DMS 273 treated with DMSO at 0.1 percent for 48 hours (cell line): ENCODE measurements at regions not wholly inside any gene's neighbourhood (a gene's known extent, or its start where the extent isn't known, plus 50 kb on each side); places are given as distances from the start of the nearest gene placed in this dataset.

Source experiments
- DNase-seq: peaks from one replicate; lab custom pipeline; 2025; lab: John Stamatoyannopoulos, UW

GRCh38 chr3:15952543-15953175 is 154.9 kb upstream of the ANKRD28 start:
- no peak for DNase-seq

DNA sequence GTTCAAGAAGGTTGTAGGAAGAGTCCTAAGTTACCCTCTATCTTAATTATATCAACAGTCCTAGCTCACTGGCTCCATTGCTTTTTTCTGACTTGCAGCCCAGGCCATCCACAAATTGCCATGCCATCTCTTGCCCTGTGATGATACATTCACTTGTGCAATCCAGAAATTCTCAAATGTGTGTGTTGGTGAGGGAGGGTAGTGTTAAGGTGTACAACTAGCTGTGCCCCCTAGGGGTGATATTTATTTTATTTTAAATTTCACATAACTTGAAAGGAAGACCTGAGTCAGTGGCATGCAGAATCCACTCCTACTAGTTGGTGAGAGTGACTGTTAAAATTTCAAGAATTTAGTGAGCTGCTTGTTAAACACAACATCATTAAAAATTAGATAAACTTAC is 156.1 kb upstream of the ANKRD28 start:
- DNase-seq, result no peak

DNA sequence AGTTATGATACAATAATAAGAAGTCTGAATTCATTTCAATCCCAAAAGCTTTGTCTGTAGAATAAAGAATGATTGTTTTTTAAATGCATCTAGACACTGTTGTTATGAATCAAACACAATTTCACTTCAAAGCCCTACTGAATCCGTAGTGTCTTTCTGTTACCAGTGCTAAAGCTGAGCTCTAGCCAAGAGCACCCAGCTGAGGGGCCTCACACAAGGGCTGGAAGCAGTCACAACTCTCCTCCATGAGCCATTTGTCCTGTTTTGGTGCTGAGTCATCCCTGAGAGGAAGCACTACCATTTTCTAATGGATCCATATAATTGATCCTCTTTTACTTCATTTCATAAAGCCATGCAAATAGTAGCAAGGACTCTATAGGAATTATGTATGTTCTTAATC is 158.2 kb upstream of the ANKRD28 start:
- DNase-seq, result no peak

DNA sequence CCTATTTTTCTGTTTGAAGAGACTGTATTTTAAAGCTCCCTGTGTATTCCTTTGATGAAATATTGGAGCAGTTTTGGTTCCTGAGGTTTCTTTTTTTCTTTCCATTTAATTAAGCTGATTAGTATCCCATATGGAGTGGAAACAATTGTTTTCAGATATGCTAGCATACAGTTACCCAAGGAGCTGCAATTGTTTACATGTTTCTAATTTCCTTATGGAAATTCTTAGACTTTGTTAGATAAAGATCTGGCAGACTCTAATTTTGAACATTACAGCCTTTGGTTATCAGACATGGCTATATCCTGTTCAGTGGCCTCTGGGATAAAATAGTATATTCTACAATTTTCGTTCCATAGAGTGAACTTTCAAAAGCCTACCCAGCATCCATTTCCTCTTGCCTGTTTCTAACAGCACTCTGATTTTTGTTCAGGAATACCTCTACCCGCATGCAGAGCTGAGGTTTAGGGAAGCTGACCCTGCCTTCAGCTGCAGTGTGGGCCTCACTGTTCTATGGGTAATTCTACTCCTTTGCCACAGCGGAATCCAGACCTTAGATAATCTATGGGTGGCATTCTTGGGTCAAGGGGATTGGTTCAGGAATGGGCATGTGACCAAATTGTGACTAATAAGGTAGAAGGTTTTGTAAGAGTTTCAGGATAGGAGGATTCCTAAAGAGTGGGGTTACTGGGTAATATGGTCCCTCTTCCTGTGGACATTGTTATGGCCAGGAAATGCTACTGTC is 161.1 kb upstream of the ANKRD28 start:
- DNase-seq, result no peak

- no peak for DNase-seq
These were observed 161.6 kb upstream of the ANKRD28 start for GRCh38 chr3:15959434-15959811.

DNA sequence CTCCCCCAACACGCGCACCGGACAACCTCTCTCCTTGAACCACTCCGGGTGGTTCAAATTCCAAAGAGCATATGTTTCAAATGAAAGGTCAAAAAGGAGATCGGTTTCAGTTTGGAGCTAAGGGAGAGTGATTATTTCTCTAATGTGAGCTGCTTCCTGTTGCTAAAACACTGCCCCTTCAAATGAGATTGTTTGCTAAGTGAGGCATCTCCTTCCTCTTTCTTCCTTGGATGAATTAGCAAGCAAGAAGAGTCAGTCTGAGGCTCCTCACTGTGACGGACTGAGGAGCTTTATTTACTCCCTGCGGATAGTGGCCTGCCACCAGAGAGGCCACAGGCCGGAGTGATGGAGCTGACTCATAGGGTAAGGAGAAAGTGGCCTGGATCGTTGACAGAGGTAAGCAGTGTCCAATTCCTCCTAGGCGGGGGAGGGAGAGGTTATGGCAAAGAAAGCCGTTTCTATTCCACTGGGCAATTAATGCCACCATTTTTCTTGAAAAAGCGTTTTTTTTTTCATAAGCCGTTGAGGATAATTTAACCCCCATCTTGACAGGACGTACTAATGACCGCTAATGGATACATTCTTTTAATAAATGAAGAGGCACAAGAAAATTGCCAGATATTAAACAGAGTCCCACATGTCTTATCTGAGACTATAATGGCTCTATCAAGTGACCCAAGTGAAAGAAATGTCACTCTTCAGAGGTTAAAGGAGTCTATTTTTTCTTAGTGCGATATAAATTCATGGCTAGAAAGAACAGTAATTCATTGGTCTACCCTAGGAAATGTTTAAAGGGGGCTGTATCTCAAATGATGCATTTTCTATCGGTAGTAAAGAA is 167.0 kb upstream of the ANKRD28 start:
- no peak for DNase-seq

- DNase-seq, result no peak
These were observed 169.8 kb upstream of the ANKRD28 start for GRCh38 chr3:15967577-15967976.

DNA sequence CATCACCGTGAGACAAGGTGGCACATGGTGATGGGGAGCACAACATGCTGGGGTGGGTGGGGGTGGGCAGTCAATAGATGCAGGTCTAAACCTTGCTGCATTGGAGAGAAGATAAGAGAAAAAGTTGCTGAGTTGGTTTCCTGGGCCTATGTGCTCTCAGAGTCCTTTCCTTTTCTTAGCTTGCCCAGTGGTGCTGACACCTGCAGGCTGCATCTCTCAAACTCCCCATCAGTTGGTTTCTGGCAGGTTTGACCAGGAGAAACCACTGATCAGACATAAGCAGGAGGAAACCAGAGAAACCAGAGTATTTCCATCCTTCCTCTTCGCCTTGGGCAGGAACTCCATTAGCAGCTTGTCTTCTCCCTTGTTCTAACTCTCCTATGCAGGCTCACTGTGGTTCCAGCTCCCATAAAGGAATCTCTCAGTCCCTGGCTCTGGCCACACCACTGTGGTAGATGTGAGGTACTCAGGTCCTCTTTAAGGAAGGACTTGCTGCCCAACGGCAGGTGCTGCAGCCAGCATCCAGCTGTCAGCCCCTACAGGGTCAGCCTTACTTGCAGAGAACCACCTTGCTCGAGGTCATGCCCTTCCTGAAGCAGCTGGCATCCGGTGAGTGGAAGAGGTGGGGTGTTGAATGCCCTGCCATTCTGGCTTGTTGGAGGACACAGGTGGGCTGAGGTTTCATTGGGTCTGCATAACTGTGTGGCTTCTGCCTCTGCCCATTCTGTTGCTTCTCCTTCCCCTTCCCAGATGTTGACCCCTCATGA is 172.3 kb upstream of the ANKRD28 start:
- DNase-seq, result no peak

- no peak for DNase-seq
These were observed 175.6 kb upstream of the ANKRD28 start for GRCh38 chr3:15973414-15973813.

- DNase-seq, result no peak
These were observed 176.2 kb upstream of the ANKRD28 start for GRCh38 chr3:15973940-15974339.

DNA sequence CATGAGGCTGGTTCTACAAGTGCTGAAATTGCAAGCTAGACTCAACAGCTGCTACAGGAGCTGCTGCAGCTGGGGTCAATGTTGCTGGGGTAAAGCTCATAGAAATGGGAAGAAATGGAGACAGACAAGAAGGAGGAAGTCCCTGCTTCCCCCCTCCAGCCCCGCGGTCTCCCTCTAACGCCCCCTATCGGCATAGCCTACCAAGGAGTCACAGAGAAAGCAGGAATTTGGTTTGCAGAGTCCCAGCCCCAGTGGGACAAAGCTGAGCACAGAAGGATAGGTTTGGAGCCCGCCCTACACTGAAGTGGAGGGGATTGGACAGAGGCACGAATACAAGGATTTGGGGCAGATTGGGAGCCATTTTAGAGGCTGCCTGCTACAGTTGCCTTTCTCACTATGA is 176.9 kb upstream of the ANKRD28 start:
- DNase-seq, result no peak

DNA sequence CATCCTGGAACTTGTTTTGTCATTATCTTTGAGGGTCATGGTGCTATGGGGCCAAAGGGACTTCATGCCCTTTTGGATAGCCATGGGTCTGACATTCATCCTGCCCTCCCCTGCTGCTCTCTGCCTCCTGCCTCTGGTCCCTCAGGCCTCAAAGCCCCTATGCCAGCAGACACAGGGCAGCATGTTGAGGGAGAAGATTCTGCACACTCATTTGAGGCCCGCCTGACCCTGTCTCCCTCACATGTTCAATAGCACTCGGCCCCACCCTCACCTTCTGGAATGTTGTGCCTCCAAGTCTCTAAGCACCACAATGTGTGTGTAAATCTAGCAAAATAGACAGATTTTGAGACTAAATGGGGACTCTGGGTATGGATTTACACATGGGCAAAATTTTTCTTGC is 178.7 kb upstream of the ANKRD28 start:
- DNase-seq, result no peak

DNA sequence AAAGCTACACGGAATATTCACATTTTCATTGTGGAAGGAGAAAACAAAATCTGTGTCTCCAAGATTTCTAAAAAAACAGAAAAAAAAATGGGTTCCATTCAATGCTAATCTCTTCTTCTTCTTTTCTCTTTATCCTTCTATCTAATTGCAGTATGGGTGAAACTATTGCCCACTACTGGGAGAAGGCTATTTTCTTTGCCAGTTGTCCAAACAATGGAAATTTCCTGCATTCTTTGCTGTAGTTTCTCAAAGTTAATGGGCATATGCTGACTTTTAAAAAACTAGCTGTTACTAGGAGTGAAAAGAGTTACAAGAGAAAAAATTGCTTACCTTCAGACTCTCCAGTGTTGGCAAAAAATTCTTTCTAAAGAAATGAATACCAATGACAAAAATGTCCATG is 179.3 kb upstream of the ANKRD28 start:
- DNase-seq, result no peak

DNA sequence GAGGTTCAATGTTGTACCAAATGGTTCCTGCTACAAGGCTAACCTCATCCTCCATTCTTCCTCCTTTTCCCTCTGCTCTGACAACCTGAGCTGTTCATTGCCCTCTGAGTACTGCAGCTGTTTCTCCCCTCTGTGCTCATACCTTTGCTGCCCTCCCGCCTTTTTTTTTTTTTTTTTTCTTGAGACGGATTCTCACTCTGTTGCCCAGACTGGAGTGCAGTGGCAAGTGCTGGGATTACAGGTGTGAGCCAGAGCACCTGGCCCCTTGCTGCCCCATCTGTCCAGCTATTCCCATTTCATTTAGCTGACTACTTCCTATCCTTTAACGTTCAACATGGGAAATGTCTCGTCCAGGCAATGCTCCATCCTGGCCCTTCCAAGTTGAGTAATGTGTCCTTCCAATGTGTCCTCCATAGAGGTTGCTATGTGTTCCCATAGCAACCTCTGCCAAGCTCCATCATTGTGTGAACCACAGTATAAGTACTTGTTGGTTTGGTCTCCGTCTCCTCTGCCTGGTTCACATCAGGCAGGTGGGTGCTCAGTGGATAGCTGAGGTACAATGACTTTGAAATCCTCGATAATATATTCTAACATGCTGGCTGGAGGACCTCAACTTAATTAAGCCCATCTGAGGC is 179.9 kb upstream of the ANKRD28 start:
- DNase-seq, result no peak

DNA sequence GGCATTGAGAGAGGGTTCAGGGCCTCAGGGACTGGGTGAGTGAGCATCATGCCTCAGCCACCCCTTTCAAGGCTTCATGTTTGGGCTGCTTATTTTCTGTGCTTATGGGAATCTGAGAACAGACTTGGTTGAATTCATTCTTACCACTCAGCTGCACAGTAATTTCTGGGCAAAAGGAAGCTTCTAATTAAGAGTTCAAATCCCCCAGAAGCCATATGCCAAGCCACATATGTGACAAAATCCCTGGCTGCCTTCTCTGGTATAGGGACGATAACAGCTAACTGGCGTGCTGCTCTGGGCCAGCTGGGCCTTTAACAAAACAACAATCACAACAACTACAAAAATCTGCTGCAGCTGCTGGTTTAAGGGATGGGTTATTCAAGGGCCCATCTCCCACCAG is 181.0 kb upstream of the ANKRD28 start:
- DNase-seq, result peak; percentile 38

- peak; percentile 41 for DNase-seq
These were observed 181.7 kb upstream of the ANKRD28 start for GRCh38 chr3:15979495-15979894.

DNA sequence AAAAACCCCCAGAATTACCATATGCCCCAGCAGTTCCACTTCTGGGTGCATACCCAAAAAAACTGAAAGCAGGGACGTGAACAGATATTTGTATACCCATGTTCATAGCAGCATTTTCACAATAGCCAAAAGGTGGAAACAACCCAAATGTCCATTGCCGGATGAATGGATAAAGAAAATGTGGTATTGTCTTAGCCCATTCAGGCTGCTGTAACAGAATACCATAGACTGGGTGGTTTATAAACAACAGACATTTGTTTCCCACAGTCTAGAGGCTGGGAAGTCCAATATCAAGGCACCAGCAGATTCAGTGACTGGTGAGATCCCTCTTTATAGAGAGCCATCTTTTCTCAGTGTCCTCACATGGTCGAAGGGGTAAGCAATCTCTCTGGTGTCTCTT is 182.1 kb upstream of the ANKRD28 start:
- no peak for DNase-seq

GRCh38 chr3:15982243-15982642 is 184.5 kb upstream of the ANKRD28 start:
- DNase-seq, result no peak

- no peak for DNase-seq
These were observed 185.0 kb upstream of the ANKRD28 start for GRCh38 chr3:15982667-15983196.

- DNase-seq, result no peak
These were observed 185.5 kb upstream of the ANKRD28 start for GRCh38 chr3:15983232-15983631.

DNA sequence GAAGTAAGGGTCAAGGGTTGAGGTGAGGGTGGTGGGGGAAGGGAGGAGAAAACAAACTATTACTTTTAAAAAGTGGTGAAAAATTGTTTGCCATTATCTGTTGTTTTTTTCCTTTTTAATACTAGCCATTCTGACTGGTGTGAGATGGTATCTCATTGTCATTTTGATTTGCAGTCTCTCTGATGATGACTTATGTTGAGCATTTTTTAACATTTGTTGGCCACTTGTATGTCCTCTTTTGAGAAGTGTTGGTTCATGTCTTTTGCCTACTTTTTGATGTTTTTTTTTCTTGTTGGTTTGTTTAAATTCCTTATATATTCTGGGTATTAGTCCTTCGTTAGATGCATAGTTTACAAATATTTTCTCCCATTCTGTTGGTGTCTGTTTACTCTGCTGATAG is 185.9 kb upstream of the ANKRD28 start:
- DNase-seq, result no peak

- no peak for DNase-seq
These were observed 185.1 kb upstream of the GALNT15 start for GRCh38 chr3:15989419-15989818.
